Esophagus squamous epithelium (tissue), 5 donors: ENCODE measurements at regions not wholly inside any gene's neighbourhood (a gene's known extent, or its start where the extent isn't known, plus 50 kb on each side); places are given as distances from the start of the nearest gene placed in this dataset.

ENCODE experiments used
- DNase-seq: peaks from one replicate; lab custom pipeline; 2025; lab: John Stamatoyannopoulos, UW
- H3K27ac ChIP-seq, 4 donors: fragments of 200-600 bp; sonication (generic); one replicate each; pipeline ENCODE4 v1.5.1; 2016 to 2019; ENCODE audit warnings: mild to moderate bottlenecking in 1 of 4
- H3K27me3 ChIP-seq, 4 donors: fragments of 200-600 bp; sonication (generic); 1 replicate in 3 of 4; 2 replicates in 1 of 4; pipeline versions ENCODE4 v1.5.1 to v1.6.0; 2017 to 2021; ENCODE audit warnings: antibody characterized with exemption in 1 of 4
- H3K36me3 ChIP-seq, 3 donors: fragments of 200-600 bp; sonication (generic); one replicate each; pipeline ENCODE4 v1.5.1; 2016 to 2019
- H3K4me1 ChIP-seq, 3 donors: fragments of 200-600 bp; sonication (generic); one replicate each; pipeline ENCODE4 v1.5.1; 2017 to 2019
- H3K4me3 ChIP-seq, 4 donors: fragments of 200-600 bp; sonication (generic); 1 replicate in 3 of 4; 2 replicates in 1 of 4; pipeline ENCODE4 v1.5.1; 2016 to 2019; ENCODE audit warnings: mild to moderate bottlenecking in 2 of 4, moderate library complexity in 1 of 4
- H3K9me3 ChIP-seq, 3 donors: fragments of 200-600 bp; sonication (generic); one replicate each; pipeline ENCODE4 v1.5.1; 2016 to 2019
- CTCF ChIP-seq, 6 experiments: fragments of 450-650 bp in 4 of 6; fragments of 200-600 bp in 2 of 6; sonication (generic) in 2 of 6; IDR thresholded peaks; one replicate each; pipeline ENCODE4 v1.5.1; 2016 to 2019; ENCODE audit warnings: antibody characterized with exemption in 6 of 6, mild to moderate bottlenecking in 4 of 6, moderate library complexity in 4 of 6
- POLR2A ChIP-seq, 4 donors: fragments of 450-650 bp; IDR thresholded peaks; one replicate each; pipeline ENCODE4 v1.6.1; 2017; ENCODE audit warnings: antibody characterized with exemption in 4 of 4, mild to moderate bottlenecking in 4 of 4, moderate library complexity in 3 of 4
- WGBS, 2 donors: methylation state at CpG; one replicate each; pipeline ENCODE4 v1.1.5; 2018; 5-methylcytosine and 5-hydroxymethylcytosine counted together
- intact Hi-C: fragments of 100-400 bp; cut with DNase I; formaldehyde crosslinking; loops from one replicate; pipeline ENCODE4 v1.15.0; 2022
- donor health status: DM: yes; HTN: yes; CAD: no.

GRCh38 chr7:32250003-32250402 is 179.8 kb upstream of the PDE1C start:
- no peak for TF ChIP-seq CTCF (IDR thresholded peaks at IDR 0.05)
- no peaks in the 10 kb centered on the region for H3K36me3 ChIP-seq
- no peak for DNase-seq
- no peaks in the 10 kb centered on the region for H3K4me1 ChIP-seq
- no peak overlapping the region for H3K27ac ChIP-seq
- intact Hi-C loops: no loop called here
- H3K9me3 ChIP-seq: no peaks in the 10 kb centered on the region
- WGBS, 2 donors: 44% methylated on average over 2 of the region's 2 CpGs; no CpG with 5 or more reads in 1 of the 2 donors
- H3K4me3 ChIP-seq: no peak overlapping the region
- no peaks in the 10 kb centered on the region for H3K27me3 ChIP-seq

- no peaks in the 10 kb centered on the region for H3K4me1 ChIP-seq
- DNase-seq: no peak
- intact Hi-C loops: no loop called here
- no peak overlapping the region for H3K27ac ChIP-seq
- H3K4me3 ChIP-seq: no peak overlapping the region
- WGBS, 2 donors: 49 to 68% methylated on average over 2 of the region's 2 CpGs
- TF ChIP-seq CTCF (IDR thresholded peaks at IDR 0.05) (no peak), POLR2A (IDR thresholded peaks at IDR 0.05) (no peak)
- no peaks in the 10 kb centered on the region for H3K36me3 ChIP-seq
- H3K9me3 ChIP-seq: no peaks in the 10 kb centered on the region
- no peaks in the 10 kb centered on the region for H3K27me3 ChIP-seq
Observed at GRCh38 chr7:32248522-32248921, 178.3 kb upstream of the PDE1C start.

GRCh38 chr7:32244806-32245345 is 174.7 kb upstream of the PDE1C start:
- no peaks in the 10 kb centered on the region for H3K9me3 ChIP-seq
- DNase-seq: no peak
- no peaks in the 10 kb centered on the region for H3K36me3 ChIP-seq
- WGBS, 2 donors: 60% methylated on average over 4 of the region's 4 CpGs; no CpG with 5 or more reads in 1 of the 2 donors
- TF ChIP-seq CTCF (IDR thresholded peaks at IDR 0.05) (no peak), POLR2A (IDR thresholded peaks at IDR 0.05) (no peak)
- H3K4me3 ChIP-seq: no peak overlapping the region
- no peaks in the 10 kb centered on the region for H3K4me1 ChIP-seq
- H3K27ac ChIP-seq: no peak overlapping the region
- intact Hi-C loops: no loop called here
- no peaks in the 10 kb centered on the region for H3K27me3 ChIP-seq

- WGBS, 2 donors: 75 to 78% methylated on average over 3 of the region's 3 CpGs
- H3K4me3 ChIP-seq: no peak overlapping the region
- H3K9me3 ChIP-seq: no peaks in the 10 kb centered on the region
- no peaks in the 10 kb centered on the region for H3K27me3 ChIP-seq
- intact Hi-C loops: no loop called here
- DNase-seq: no peak
- no peak for TF ChIP-seq POLR2A (IDR thresholded peaks at IDR 0.05)
- no peak for TF ChIP-seq CTCF (IDR thresholded peaks at IDR 0.05)
- H3K36me3 ChIP-seq: no peaks in the 10 kb centered on the region
- H3K27ac ChIP-seq: no peak overlapping the region
- no peaks in the 10 kb centered on the region for H3K4me1 ChIP-seq
Observed at GRCh38 chr7:32243687-32244290, 173.6 kb upstream of the PDE1C start.

GRCh38 chr7:32242436-32242835 is 172.2 kb upstream of the PDE1C start:
- Histone ChIP-seq H3K4me3 (no peak overlapping the region), H3K27ac (no peak overlapping the region), H3K9me3 (no peaks in the 10 kb centered on the region), H3K4me1 (no peaks in the 10 kb centered on the region), H3K36me3 (no peaks in the 10 kb centered on the region), H3K27me3 (no peaks in the 10 kb centered on the region)
- no peak for DNase-seq
- TF ChIP-seq CTCF (IDR thresholded peaks at IDR 0.05): no peak
- TF ChIP-seq POLR2A (IDR thresholded peaks at IDR 0.05): no peak
- intact Hi-C loops: no loop called here
- WGBS, 2 donors: 43 to 45% methylated on average over 3 of the region's 3 CpGs
